LNCaP clone FGC (cell line): ENCODE measurements at regions not wholly inside any gene's neighbourhood (a gene's known extent, or its start where the extent isn't known, plus 50 kb on each side); places are given as distances from the start of the nearest gene placed in this dataset.
A peak's percentile ranks its signal among the peaks of the same experiment; 100 is the strongest.

Experiments used
- DNase-seq: peaks from one replicate; pipeline ENCODE4 v3.0.0-alpha.2; 2011; ENCODE audit warnings: low read depth
- H3K4me3 ChIP-seq: 2 replicates; pipeline ENCODE4 v1.5.1; 2011; ENCODE audit warnings: mild to moderate bottlenecking, low read depth, low read length, control low read depth
- TF ChIP-seq, protein P1 (sequence below): IDR thresholded peaks from 2 replicates; pipeline ENCODE4 v1.5.1; 2012; ENCODE audit warnings: mild to moderate bottlenecking; ENCODE audit not compliant: control insufficient read depth, insufficient read depth; ENCODE audit errors: extremely low read depth

DNA sequence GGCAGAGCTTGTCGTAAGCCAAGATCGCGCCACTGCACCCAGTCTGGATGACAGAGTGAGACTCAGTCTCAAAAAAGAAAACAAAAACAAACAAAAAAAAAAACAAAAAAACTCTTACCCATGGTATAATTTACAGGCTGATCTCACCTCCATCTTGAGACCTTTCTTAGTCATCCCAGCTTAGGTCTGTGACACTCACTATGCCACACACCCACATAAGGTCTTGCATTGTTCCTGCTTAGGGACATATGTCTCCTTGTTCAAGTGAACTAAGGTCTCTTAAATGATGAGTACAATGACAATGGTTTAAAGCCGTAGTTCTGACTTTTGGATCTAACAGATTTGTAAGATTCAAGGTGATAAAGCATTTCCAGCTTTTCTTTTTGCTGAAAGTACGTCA lies 360.2 kb upstream of the ARHGEF26 start:
- TF ChIP-seq, protein P1, sequence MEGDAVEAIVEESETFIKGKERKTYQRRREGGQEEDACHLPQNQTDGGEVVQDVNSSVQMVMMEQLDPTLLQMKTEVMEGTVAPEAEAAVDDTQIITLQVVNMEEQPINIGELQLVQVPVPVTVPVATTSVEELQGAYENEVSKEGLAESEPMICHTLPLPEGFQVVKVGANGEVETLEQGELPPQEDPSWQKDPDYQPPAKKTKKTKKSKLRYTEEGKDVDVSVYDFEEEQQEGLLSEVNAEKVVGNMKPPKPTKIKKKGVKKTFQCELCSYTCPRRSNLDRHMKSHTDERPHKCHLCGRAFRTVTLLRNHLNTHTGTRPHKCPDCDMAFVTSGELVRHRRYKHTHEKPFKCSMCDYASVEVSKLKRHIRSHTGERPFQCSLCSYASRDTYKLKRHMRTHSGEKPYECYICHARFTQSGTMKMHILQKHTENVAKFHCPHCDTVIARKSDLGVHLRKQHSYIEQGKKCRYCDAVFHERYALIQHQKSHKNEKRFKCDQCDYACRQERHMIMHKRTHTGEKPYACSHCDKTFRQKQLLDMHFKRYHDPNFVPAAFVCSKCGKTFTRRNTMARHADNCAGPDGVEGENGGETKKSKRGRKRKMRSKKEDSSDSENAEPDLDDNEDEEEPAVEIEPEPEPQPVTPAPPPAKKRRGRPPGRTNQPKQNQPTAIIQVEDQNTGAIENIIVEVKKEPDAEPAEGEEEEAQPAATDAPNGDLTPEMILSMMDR, result no peak
- H3K4me3 ChIP-seq, result no peak overlapping the region
- no peak for DNase-seq

DNA sequence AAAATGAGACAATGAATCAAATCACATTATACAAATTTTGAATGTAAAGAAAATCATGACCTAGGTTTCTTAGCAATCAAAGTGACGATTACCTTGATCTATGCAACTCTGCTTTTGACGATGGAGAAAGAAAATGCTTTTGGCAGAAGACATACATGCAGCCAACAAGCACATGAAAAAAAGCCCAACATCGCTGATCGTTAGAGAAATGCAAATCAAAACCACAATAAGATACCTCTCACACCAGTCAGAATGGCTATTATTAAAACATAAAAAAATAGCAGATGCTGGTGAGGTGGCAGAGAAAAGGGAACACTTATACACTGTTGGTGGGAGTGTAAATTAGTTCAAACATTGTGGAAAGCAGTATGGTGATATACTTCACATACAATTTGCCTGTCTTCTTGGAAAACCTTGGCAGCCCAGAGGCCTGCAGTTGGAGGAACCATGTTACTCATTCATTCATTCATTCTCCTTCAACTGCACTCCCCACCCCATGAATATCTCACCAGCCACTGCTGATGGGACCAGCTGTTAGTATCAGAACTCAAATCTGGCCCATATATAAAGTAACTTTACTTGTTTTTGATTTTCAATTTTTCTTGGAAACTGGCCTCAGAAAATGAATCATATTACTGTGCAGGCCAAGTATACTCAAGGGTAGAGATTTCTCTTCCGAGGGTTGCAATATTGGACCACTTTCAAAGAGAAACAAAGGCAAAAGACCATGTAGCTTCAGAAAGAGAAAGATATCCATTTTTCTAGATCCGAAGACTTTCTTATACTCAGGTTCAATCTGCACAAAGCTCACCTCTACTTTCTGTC lies 358.6 kb upstream of the ARHGEF26 start:
- TF ChIP-seq, protein P1, result no peak
- no peak for DNase-seq
- H3K4me3 ChIP-seq, result no peak overlapping the region

DNA sequence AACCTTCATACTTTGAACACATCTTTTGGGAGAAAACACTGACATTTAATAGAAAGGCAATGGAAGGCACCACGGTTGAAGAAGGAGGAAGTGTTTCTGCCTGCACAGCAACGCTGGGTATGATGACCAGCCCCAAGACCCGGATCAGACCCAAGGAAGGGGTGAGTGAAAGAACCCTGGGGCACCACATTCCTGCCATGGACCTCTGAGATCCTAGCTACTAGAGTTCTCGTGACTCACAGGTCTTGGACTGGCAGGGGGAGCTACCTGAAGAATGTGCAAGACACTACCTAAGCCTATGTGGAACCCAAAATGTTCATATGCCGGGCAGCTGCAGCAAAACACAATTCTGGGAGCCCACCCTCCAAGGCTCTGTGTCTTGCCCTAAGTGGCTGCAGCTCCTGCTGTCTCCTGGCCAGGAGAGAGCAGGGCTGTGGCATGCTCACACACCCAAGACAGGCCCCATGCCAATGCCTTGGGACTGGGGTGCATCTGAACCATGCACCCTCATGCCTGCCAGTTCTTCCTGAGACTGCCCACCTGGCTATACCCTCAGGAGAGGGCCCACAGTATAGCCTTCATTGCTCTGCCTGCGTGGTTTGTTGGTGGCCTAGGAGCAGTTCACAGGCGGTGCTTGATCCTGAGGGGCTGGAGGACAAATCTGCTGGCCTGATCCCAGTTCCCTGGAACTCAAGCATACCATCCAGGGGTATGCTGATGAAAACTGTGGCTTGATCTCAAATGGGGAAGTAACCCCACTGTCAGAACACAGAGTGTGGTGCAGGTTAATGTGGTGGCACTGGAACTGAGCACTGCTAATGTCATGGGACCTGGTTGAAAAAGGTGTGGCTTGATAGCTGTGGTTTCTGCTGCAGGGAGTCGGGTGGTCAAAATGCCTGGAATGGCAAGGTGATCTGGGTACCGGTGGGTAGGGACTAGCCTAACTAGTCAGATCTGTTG lies 353.3 kb upstream of the ARHGEF26 start:
- no peak for DNase-seq
- TF ChIP-seq, protein P1, result no peak
- no peak overlapping the region for H3K4me3 ChIP-seq

DNA sequence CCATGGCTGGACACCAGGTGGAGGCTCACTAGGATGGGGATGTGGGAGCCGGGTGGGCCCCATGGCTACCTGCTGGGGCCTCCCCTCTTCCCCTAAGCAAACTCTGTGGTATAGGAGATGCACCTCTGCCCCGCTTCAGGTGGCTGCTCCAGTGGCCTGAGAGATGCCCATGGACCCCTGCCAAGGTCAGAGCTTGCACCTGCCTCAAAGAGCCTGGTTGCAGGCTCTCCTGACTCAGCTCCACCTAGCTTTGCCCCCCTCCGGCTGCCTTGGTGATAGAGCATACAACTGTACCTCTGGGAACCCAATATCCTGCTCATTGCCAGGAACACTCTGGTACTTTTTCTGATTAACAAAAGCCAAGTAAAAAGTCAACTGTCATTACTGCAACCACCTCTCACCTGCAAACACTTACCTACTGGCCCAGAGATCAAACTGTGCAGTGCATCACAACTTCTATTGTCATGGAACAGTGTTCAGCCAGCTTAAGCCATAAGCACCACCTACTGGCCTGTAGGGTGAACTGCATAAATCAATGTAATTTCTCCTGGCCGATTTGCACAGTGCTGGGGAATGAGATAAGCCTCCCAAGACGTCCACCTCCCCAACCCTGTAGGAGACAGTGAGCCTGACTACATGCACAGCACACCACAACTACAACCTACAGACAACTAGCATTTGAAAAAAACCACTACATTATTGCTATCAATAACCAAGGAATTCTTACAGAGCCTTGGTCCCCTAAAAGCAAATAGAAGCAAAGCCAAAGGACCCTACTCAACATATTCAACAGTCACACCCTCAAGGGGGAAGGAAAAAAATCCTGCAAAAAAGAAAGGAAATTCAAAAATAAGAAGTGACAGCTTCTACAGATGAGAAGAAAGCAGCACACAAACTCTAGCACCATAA lies 352.4 kb upstream of the ARHGEF26 start:
- DNase-seq, result peak; percentile 52
- TF ChIP-seq, protein P1, result peak; percentile 94

DNA sequence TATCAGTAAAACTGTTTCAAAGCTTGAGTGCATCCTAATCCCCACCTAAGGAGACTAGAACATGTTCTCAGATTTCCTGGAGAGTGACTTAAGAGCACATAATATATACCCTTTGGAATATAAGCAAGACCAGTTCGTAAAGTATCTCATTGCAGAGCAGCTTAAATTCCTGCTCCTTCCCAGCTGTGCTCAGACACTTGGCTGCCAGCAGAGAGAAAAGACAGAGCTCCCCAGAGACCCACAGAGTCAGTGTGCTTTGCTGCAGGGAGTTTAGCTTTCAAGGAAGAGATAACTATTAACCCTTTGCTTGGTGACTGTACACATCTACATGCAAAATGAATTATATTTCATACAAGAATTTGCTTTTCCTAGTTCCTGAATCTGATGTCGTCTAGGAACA lies 338.1 kb upstream of the ARHGEF26 start:
- TF ChIP-seq, protein P1, result no peak
- no peak for DNase-seq
- no peak overlapping the region for H3K4me3 ChIP-seq

More for the DNA sequence above, 352.4 kb upstream of the ARHGEF26 start:
- no peak overlapping the region for H3K4me3 ChIP-seq
